ENCODE measurements at regions not wholly inside any gene's neighbourhood (a gene's known extent, or its start where the extent isn't known, plus 50 kb on each side); places are given as distances from the start of the nearest gene placed in this dataset.

DNA sequence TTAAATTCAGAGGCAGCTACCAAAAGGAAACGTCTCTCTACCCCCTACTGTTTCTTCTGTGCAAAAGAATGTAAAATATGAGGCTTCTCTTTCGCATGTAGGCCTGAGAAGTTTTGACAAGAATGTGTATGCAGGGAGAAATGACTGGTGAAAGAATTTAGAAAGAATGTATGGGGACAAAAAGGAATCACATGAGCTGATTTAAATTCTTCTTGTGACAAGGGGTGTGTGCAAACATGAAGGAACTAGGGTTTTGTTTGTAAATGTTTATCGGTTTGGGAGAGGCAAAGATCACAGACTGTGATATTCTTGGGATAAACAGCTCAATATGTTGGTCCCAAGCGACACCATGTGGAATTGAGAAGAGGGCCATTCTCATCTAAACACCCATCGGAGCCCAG, 345.2 kb upstream of the VRK2 start:
- TF ChIP-seq CTCF (IDR thresholded peaks at IDR 0.05), result no peak
- TF ChIP-seq POLR2A (IDR thresholded peaks at IDR 0.05), result no peak
